ENCODE measurements at regions not wholly inside any gene's neighbourhood (a gene's known extent, or its start where the extent isn't known, plus 50 kb on each side); places are given as distances from the start of the nearest gene placed in this dataset.

GRCh38 chr4:159483782-159484741 lies 381.2 kb downstream of the RAPGEF2 start:
- TF ChIP-seq CTCF (IDR thresholded peaks at IDR 0.05; ENCODE audit: low read length) (no peak), EZH2 (optimal IDR thresholded peaks at IDR 0.05; ENCODE audit: low read depth, low read length) (no peak)

Measured in MM.1S (cell line).